Esophagus squamous epithelium (tissue), 5 donors: ENCODE measurements at regions not wholly inside any gene's neighbourhood (a gene's known extent, or its start where the extent isn't known, plus 50 kb on each side); places are given as distances from the start of the nearest gene placed in this dataset.

ENCODE experiments used
- DNase-seq: peaks from one replicate; lab custom pipeline; 2025; lab: John Stamatoyannopoulos, UW
- H3K27ac ChIP-seq, 4 donors: fragments of 200-600 bp; sonication (generic); one replicate each; pipeline ENCODE4 v1.5.1; 2016 to 2019; ENCODE audit warnings: mild to moderate bottlenecking in 1 of 4
- H3K27me3 ChIP-seq, 4 donors: fragments of 200-600 bp; sonication (generic); 1 replicate in 3 of 4; 2 replicates in 1 of 4; pipeline versions ENCODE4 v1.5.1 to v1.6.0; 2017 to 2021; ENCODE audit warnings: antibody characterized with exemption in 1 of 4
- H3K36me3 ChIP-seq, 3 donors: fragments of 200-600 bp; sonication (generic); one replicate each; pipeline ENCODE4 v1.5.1; 2016 to 2019
- H3K4me1 ChIP-seq, 3 donors: fragments of 200-600 bp; sonication (generic); one replicate each; pipeline ENCODE4 v1.5.1; 2017 to 2019
- H3K4me3 ChIP-seq, 4 donors: fragments of 200-600 bp; sonication (generic); 1 replicate in 3 of 4; 2 replicates in 1 of 4; pipeline ENCODE4 v1.5.1; 2016 to 2019; ENCODE audit warnings: mild to moderate bottlenecking in 2 of 4, moderate library complexity in 1 of 4
- H3K9me3 ChIP-seq, 3 donors: fragments of 200-600 bp; sonication (generic); one replicate each; pipeline ENCODE4 v1.5.1; 2016 to 2019
- POLR2A ChIP-seq, 4 donors: fragments of 450-650 bp; IDR thresholded peaks; one replicate each; pipeline ENCODE4 v1.6.1; 2017; ENCODE audit warnings: antibody characterized with exemption in 4 of 4, mild to moderate bottlenecking in 4 of 4, moderate library complexity in 3 of 4
- WGBS, 2 donors: methylation state at CpG; one replicate each; pipeline ENCODE4 v1.1.5; 2018; 5-methylcytosine and 5-hydroxymethylcytosine counted together
- intact Hi-C: fragments of 100-400 bp; cut with DNase I; formaldehyde crosslinking; loops from one replicate; pipeline ENCODE4 v1.15.0; 2022
- TF ChIP-seq, protein P1 (sequence below), 6 experiments: fragments of 450-650 bp in 4 of 6; fragments of 200-600 bp in 2 of 6; sonication (generic) in 2 of 6; IDR thresholded peaks; one replicate each; pipeline ENCODE4 v1.5.1; 2016 to 2019; ENCODE audit warnings: antibody characterized with exemption in 6 of 6, mild to moderate bottlenecking in 4 of 6, moderate library complexity in 4 of 6
- donor health status: DM: yes; HTN: yes; CAD: no.

DNA sequence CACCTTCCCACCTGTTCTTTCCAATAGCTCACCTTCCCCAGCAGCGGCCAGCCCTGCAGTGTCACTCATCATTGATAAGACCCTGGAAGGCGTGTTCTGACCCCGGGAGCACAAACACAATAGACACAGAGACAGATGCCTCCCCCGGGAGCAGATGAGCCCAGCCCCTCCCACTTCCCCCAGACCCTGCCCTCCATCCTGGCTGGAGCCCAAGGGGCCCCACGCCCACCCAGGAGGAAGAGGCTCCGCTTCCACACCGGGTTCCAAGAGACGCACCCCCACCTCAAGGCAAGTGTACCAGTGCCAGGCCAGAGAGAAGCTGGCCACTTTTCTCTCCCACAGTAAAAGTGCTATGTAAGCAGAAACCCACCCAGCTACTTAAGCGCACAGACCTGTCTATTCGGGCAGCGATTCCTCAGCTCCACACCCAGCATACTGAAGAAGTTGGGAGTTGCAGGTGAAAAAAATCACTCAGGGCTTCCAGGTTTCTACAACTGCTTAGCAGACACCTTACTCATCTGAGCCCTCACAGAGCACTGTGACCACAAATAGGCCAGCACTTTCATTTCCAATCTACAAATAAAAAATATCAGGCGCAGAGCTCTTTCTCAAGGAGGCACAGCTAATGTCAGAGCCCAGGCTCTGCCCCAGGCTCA is 93.4 kb upstream of the NXT1 start:
- no peaks in the 10 kb centered on the region for H3K36me3 ChIP-seq
- H3K4me3 ChIP-seq, result no peak overlapping the region
- H3K4me1 ChIP-seq, result peaks cover 0 to 34% (median 12%) of the 10 kb centered on the region in 3 donors
- no peaks in the 10 kb centered on the region for H3K9me3 ChIP-seq
- no peak for DNase-seq
- TF ChIP-seq POLR2A (IDR thresholded peaks at IDR 0.05), result no peak
- TF ChIP-seq, protein P1, sequence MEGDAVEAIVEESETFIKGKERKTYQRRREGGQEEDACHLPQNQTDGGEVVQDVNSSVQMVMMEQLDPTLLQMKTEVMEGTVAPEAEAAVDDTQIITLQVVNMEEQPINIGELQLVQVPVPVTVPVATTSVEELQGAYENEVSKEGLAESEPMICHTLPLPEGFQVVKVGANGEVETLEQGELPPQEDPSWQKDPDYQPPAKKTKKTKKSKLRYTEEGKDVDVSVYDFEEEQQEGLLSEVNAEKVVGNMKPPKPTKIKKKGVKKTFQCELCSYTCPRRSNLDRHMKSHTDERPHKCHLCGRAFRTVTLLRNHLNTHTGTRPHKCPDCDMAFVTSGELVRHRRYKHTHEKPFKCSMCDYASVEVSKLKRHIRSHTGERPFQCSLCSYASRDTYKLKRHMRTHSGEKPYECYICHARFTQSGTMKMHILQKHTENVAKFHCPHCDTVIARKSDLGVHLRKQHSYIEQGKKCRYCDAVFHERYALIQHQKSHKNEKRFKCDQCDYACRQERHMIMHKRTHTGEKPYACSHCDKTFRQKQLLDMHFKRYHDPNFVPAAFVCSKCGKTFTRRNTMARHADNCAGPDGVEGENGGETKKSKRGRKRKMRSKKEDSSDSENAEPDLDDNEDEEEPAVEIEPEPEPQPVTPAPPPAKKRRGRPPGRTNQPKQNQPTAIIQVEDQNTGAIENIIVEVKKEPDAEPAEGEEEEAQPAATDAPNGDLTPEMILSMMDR (IDR thresholded peaks at IDR 0.05), result no peak
- intact Hi-C loops, result no loop called here
- peak overlapping the region in 3 of 4 donors; percentile 50 to 87 (median 74) for H3K27ac ChIP-seq
- WGBS, 2 donors, result 44 to 63% methylated on average over 8 of the region's 12 CpGs
- H3K27me3 ChIP-seq, result peaks cover 0 to 27% (median 0%) of the 10 kb centered on the region in 4 donors

DNA sequence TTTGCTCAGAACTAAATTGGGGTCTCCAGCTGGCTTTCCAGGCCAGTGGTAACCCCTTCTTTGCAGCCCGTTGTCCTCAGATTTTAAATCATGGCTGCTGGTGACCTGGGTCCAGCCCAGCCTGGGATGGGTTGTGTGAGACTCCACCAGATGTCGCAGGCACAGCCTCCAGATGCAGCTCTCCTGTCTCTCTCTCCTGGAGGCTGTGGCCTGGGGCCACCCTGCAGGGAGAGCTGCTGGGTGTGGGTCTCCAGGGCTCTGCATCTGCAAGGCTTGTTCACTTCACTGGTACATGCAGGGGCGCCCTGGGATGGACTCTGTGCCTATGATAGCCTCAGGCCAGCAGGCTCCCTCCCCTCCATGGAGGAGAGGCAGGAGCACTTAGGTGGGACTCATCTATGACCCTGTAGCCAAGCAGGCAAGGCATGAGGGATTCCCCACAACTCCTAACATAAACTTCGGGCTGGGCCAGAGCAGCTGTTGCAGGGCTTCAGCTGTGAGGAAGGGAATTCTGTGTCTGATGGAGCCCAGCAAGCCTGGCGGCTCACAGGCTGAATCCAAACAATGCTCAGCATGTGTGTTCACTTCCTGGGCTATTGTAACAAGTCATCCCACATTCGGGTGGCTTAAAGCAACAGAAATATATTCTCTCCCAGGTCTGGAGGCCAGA is 94.7 kb upstream of the NXT1 start:
- 64 to 74% methylated on average over 4 of the region's 6 CpGs for WGBS, 2 donors
- H3K27me3 ChIP-seq, result peaks cover 0 to 33% (median 0%) of the 10 kb centered on the region in 4 donors
- H3K9me3 ChIP-seq, result no peaks in the 10 kb centered on the region
- peaks cover 0 to 34% (median 12%) of the 10 kb centered on the region in 3 donors for H3K4me1 ChIP-seq
- no peak for DNase-seq
- no peak overlapping the region for H3K4me3 ChIP-seq
- H3K36me3 ChIP-seq, result no peaks in the 10 kb centered on the region
- intact Hi-C loops, result no loop called here
- H3K27ac ChIP-seq, result peak overlapping the region in 2 of 4 donors; percentile 13 to 87
- TF ChIP-seq, protein P1 (IDR thresholded peaks at IDR 0.05), result no peak
- no peak for TF ChIP-seq POLR2A (IDR thresholded peaks at IDR 0.05)

DNA sequence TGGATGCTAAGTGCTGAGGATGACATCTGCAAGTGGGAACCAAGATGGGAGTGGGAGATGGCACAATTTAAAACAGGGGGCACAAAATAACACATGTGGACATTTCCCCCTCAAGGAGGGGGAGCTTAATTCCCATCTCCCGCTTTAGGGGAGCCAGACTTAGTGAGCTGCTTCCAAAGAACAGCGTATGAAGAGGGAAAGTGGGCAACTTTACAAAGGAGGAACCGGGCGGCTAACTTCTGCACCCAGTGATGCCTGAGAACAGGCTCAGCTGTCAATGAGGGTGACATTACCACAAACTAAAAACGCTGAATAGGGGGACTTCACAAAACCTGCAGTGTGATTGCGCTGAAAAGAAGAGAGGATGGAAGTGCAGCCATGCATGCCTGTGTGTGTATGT is 95.5 kb upstream of the NXT1 start:
- H3K27ac ChIP-seq, result no peak overlapping the region
- peaks cover 0 to 33% (median 0%) of the 10 kb centered on the region in 4 donors for H3K27me3 ChIP-seq
- peaks cover 0 to 34% (median 12%) of the 10 kb centered on the region in 3 donors for H3K4me1 ChIP-seq
- no peaks in the 10 kb centered on the region for H3K36me3 ChIP-seq
- TF ChIP-seq, protein P1 (IDR thresholded peaks at IDR 0.05), result no peak
- no peak for TF ChIP-seq POLR2A (IDR thresholded peaks at IDR 0.05)
- intact Hi-C loops, result no loop called here
- H3K9me3 ChIP-seq, result no peaks in the 10 kb centered on the region
- no peak for DNase-seq
- 72 to 82% methylated on average over 6 of the region's 6 CpGs for whole genome bisulfite sequencing, 2 donors
- no peak overlapping the region for H3K4me3 ChIP-seq

DNA sequence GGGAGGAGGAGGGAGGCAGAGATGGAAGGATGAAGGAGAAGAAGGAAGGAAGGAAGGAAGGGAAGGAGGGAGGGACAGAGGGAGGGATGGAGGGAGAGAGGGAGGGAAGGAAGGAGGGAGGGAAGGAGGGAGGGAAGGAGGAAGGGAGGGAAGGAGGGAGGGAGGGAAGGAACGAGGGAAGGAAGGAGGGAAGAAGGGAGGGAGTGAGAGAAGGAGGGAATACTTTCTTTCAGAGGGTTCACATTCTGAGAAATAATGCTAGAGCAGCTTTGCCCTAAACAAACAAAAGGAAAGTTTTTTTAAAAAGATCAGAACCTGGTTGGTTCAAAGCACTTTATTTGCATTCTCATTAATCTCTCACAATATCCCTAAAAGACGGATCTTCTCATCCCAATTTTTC is 96.1 kb upstream of the NXT1 start:
- Histone ChIP-seq H3K4me3 (no peak overlapping the region), H3K9me3 (no peaks in the 10 kb centered on the region), H3K36me3 (no peaks in the 10 kb centered on the region), H3K27me3 (peaks cover 0 to 33% (median 0%) of the 10 kb centered on the region in 4 donors), H3K4me1 (peaks cover 0 to 34% (median 12%) of the 10 kb centered on the region in 3 donors), H3K27ac (no peak overlapping the region)
- TF ChIP-seq, protein P1 (IDR thresholded peaks at IDR 0.05), result no peak
- no peak for TF ChIP-seq POLR2A (IDR thresholded peaks at IDR 0.05)
- WGBS, 2 donors, result 34 to 58% methylated on average over 2 of the region's 2 CpGs
- intact Hi-C loops, result no loop called here
- no peak for DNase-seq

DNA sequence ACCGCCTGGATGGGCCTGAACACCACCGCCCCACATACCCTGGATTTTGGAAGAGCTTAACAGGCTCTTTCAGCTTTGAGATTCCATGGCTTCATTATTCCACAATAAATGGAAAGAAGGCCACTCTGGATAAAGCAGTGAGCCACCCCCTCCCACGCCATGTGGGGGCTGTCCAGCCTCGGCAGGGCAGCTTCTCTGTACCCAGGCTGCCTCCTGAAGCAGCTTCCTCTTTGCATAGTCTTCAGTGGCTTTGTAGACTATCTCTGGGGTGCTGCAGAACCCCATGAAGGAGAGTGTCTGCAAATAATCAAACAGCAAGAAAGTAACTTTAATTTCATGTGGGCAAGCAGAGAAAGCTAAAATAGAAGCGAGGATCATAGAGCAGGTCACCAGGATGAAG is 96.6 kb upstream of the NXT1 start:
- DNase-seq, result no peak
- no peaks in the 10 kb centered on the region for H3K36me3 ChIP-seq
- 60 to 89% methylated on average over 3 to 5 of the region's 5 CpGs for WGBS, 2 donors
- no peak overlapping the region for H3K4me3 ChIP-seq
- peaks cover 0 to 34% (median 12%) of the 10 kb centered on the region in 3 donors for H3K4me1 ChIP-seq
- H3K9me3 ChIP-seq, result no peaks in the 10 kb centered on the region
- intact Hi-C loops, result no loop called here
- H3K27ac ChIP-seq, result no peak overlapping the region
- no peak for TF ChIP-seq POLR2A (IDR thresholded peaks at IDR 0.05)
- TF ChIP-seq, protein P1 (IDR thresholded peaks at IDR 0.05), result no peak
- peaks cover 0 to 33% (median 0%) of the 10 kb centered on the region in 4 donors for H3K27me3 ChIP-seq
